Upper lobe of left lung (tissue), 6 donors: ENCODE measurements at regions not wholly inside any gene's neighbourhood (a gene's known extent, or its start where the extent isn't known, plus 50 kb on each side); places are given as distances from the start of the nearest gene placed in this dataset.

Source experiments
- ATAC-seq, 2 donors: fragments of 200-7000 bp; cut with Tn5 transposase; one replicate each; pipeline ENCODE4 v1.9.1; 2022; ENCODE audit warnings: mild to moderate bottlenecking in 2 of 2, moderate library complexity in 2 of 2; ENCODE audit not compliant: low FRiP score in 2 of 2
- DNase-seq, 2 donors: peaks; one replicate each; pipeline ENCODE4 v3.0.0-alpha.2; 2019 to 2020
- H3K27ac ChIP-seq, 4 donors: fragments of 200-600 bp; sonication (generic); one replicate each; pipeline ENCODE4 v1.5.1; 2016 to 2019
- H3K27me3 ChIP-seq, 4 donors: fragments of 200-600 bp; sonication (generic); one replicate each; pipeline ENCODE4 v1.5.1; 2017 to 2019
- H3K36me3 ChIP-seq, 4 donors: fragments of 200-600 bp; sonication (generic); one replicate each; pipeline ENCODE4 v1.5.1; 2016 to 2019
- H3K4me1 ChIP-seq, 4 donors: fragments of 200-600 bp; sonication (generic); one replicate each; pipeline ENCODE4 v1.5.1; 2018 to 2019
- H3K4me3 ChIP-seq, 4 donors: fragments of 200-600 bp; sonication (generic); one replicate each; pipeline ENCODE4 v1.5.1; 2017 to 2019; ENCODE audit warnings: mild to moderate bottlenecking in 2 of 4, moderate library complexity in 1 of 4
- H3K9me3 ChIP-seq, 4 donors: fragments of 200-600 bp; sonication (generic); one replicate each; pipeline ENCODE4 v1.5.1; 2018 to 2019
- CTCF ChIP-seq, 6 experiments: fragments of 450-650 bp in 4 of 6; fragments of 200-600 bp in 2 of 6; sonication (generic) in 2 of 6; IDR thresholded peaks; one replicate each; pipeline ENCODE4 v1.5.1; 2016 to 2019; ENCODE audit warnings: antibody characterized with exemption in 6 of 6
- EP300 ChIP-seq, 4 donors: sonication (generic); formaldehyde crosslinking; IDR thresholded peaks; one replicate each; pipeline ENCODE4 v1.5.1; 2017; ENCODE audit warnings: antibody characterized with exemption in 4 of 4, control low read depth in 2 of 4
- POLR2A ChIP-seq, 4 donors: fragments of 450-650 bp; IDR thresholded peaks; one replicate each; pipeline ENCODE4 v1.5.1; 2016 to 2017; ENCODE audit warnings: antibody characterized with exemption in 4 of 4, mild to moderate bottlenecking in 2 of 4
- POLR2AphosphoS5 ChIP-seq, 2 donors: sonication (generic); formaldehyde crosslinking; IDR thresholded peaks; one replicate each; pipeline ENCODE4 v1.5.1; 2017; ENCODE audit warnings: antibody characterized with exemption in 2 of 2
- WGBS, 2 donors: methylation state at CpG; one replicate each; pipeline ENCODE4 v1.1.5; 2017 to 2018; 5-methylcytosine and 5-hydroxymethylcytosine counted together
- donor health status: DM: no; HTN: no; CAD: no; lungs with moderate emphysema.
- donor health status: DM: no; HTN: yes; CAD: no; lungs with severe emphysema.

- DNase-seq (peak in 1 of 2 donors; percentile 12), ATAC-seq (no peak)
- Histone ChIP-seq H3K9me3 (peaks cover 0 to 13% (median 2%) of the 10 kb centered on the region in 4 donors), H3K27me3 (no peaks in the 10 kb centered on the region), H3K4me1 (no peaks in the 10 kb centered on the region), H3K4me3 (no peak overlapping the region), H3K27ac (no peak overlapping the region), H3K36me3 (no peaks in the 10 kb centered on the region)
- TF ChIP-seq POLR2A (IDR thresholded peaks at IDR 0.05) (no peak), POLR2AphosphoS5 (IDR thresholded peaks at IDR 0.05) (no peak), EP300 (IDR thresholded peaks at IDR 0.05) (no peak), CTCF (IDR thresholded peaks at IDR 0.05) (no peak)
- WGBS, 2 donors: 70 to 81% methylated on average over 9 to 17 of the region's 18 CpGs
Observed at GRCh38 chr22:49295851-49296560, 531.7 kb downstream of the BRD1 start.

- no peak overlapping the region for H3K27ac ChIP-seq
- no peak for ATAC-seq
Observed at GRCh38 chr22:49295465-49295743, 532.3 kb downstream of the BRD1 start.

GRCh38 chr22:49294656-49295464, 532.8 kb downstream of the BRD1 start:
- H3K36me3 ChIP-seq: no peaks in the 10 kb centered on the region
- H3K4me3 ChIP-seq: no peak overlapping the region
- TF ChIP-seq POLR2A (IDR thresholded peaks at IDR 0.05): no peak
- TF ChIP-seq CTCF (IDR thresholded peaks at IDR 0.05): no peak
- TF ChIP-seq EP300 (IDR thresholded peaks at IDR 0.05): no peak
- TF ChIP-seq POLR2AphosphoS5 (IDR thresholded peaks at IDR 0.05): no peak
- 86 to 93% methylated on average over 8 to 14 of the region's 14 CpGs for WGBS, 2 donors
- H3K27ac ChIP-seq: no peak overlapping the region
- H3K27me3 ChIP-seq: no peaks in the 10 kb centered on the region
- ATAC-seq (no peak), DNase-seq (no peak)
- peaks cover 0 to 13% (median 2%) of the 10 kb centered on the region in 4 donors for H3K9me3 ChIP-seq
- H3K4me1 ChIP-seq: no peaks in the 10 kb centered on the region

More at GRCh38 chr22:49295465-49295743, 532.3 kb downstream of the BRD1 start:
- Histone ChIP-seq H3K4me1 (no peaks in the 10 kb centered on the region), H3K9me3 (peaks cover 0 to 13% (median 2%) of the 10 kb centered on the region in 4 donors), H3K27me3 (no peaks in the 10 kb centered on the region), H3K4me3 (no peak overlapping the region), H3K36me3 (no peaks in the 10 kb centered on the region)
- no peak for DNase-seq
- TF ChIP-seq POLR2AphosphoS5 (IDR thresholded peaks at IDR 0.05): no peak
- TF ChIP-seq CTCF (IDR thresholded peaks at IDR 0.05): no peak
- no peak for TF ChIP-seq EP300 (IDR thresholded peaks at IDR 0.05)
- no peak for TF ChIP-seq POLR2A (IDR thresholded peaks at IDR 0.05)
- WGBS, 2 donors: 81 to 91% methylated on average over 5 of the region's 5 CpGs

GRCh38 chr22:49292909-49293308, 534.8 kb downstream of the BRD1 start:
- Histone ChIP-seq H3K4me1 (no peaks in the 10 kb centered on the region), H3K4me3 (no peak overlapping the region), H3K27me3 (no peaks in the 10 kb centered on the region), H3K36me3 (no peaks in the 10 kb centered on the region), H3K9me3 (peaks cover 0 to 13% (median 2%) of the 10 kb centered on the region in 4 donors), H3K27ac (no peak overlapping the region)
- peak in 1 of 2 donors; percentile 8 for DNase-seq
- 74 to 84% methylated on average over 5 of the region's 5 CpGs for WGBS, 2 donors
- no peak for ATAC-seq
- TF ChIP-seq CTCF (IDR thresholded peaks at IDR 0.05) (no peak), POLR2AphosphoS5 (IDR thresholded peaks at IDR 0.05) (no peak), POLR2A (IDR thresholded peaks at IDR 0.05) (no peak), EP300 (IDR thresholded peaks at IDR 0.05) (no peak)
